B cell (primary cell): ENCODE measurements at regions not wholly inside any gene's neighbourhood (a gene's known extent, or its start where the extent isn't known, plus 50 kb on each side); places are given as distances from the start of the nearest gene placed in this dataset.
"Not testable (repeated sequence)": the region's sequence is repeated elsewhere in the genome, so short reads cannot be mapped to it uniquely, and the experiment has no call there.

ENCODE experiments used
- ATAC-seq: fragments of 200-7000 bp; cut with Tn5 transposase; one replicate; pipeline ENCODE4 v1.10.0; 2021; ENCODE audit warnings: low read depth, mild to moderate bottlenecking, moderate number of reproducible peaks, moderate library complexity
- CTCF ChIA-PET: fragments of 350-600 bp; sonication (Branson Sonifier 250); formaldehyde crosslinking; loops from one replicate; lab custom pipeline; 2021; ENCODE audit warnings: antibody characterized with exemption, inconsistent platforms; lab: Charles Lee
- POLR2A ChIA-PET: fragments of 350-600 bp; sonication (Branson Sonifier 250); formaldehyde crosslinking; loops from one replicate; lab custom pipeline; 2021; ENCODE audit warnings: antibody characterized with exemption; lab: Charles Lee
- DNase-seq: peaks from one replicate; pipeline ENCODE4 v3.0.0; 2013
- H2AFZ ChIP-seq: 2 replicates; pipeline ENCODE4 v1.6.1; 2012; ENCODE audit warnings: mild to moderate bottlenecking, low read depth, low read length; ENCODE audit not compliant: insufficient read depth, poor library complexity, severe bottlenecking
- H3K27ac ChIP-seq, 2 donors: 1 replicate in 1 of 2; 2 replicates in 1 of 2; pipeline ENCODE4 v1.5.1; 2012 to 2013; ENCODE audit warnings: low read length in 2 of 2, mild to moderate bottlenecking in 2 of 2, moderate library complexity in 1 of 2
- H3K27me3 ChIP-seq, 4 experiments: fragments of 200-600 bp in 1 of 4; sonication (generic) in 1 of 4; replicated peaks in 1 of 4; 1 replicate in 2 of 4; 2 replicates in 2 of 4; pipeline versions ENCODE4 v1.6.1 to v1.7.0; 2013 to 2016; ENCODE audit warnings: low read length in 3 of 4, mild to moderate bottlenecking in 2 of 4, mixed read lengths in 1 of 4, moderate library complexity in 1 of 4; ENCODE audit not compliant: insufficient read depth in 4 of 4, control insufficient read depth in 3 of 4; ENCODE audit errors: control extremely low read depth in 1 of 4
- H3K36me3 ChIP-seq, 2 experiments: replicated peaks in 1 of 2; 1 replicate in 1 of 2; 2 replicates in 1 of 2; pipeline versions ENCODE4 v1.6.1 to v1.7.1; 2013; ENCODE audit warnings: low read length in 1 of 2; ENCODE audit not compliant: insufficient read depth in 2 of 2, control insufficient read depth in 1 of 2; ENCODE audit errors: control extremely low read depth in 1 of 2, extremely low read depth in 1 of 2
- H3K4me1 ChIP-seq, 2 donors: fragments of 200-600 bp in 1 of 2; sonication (generic) in 1 of 2; 1 replicate in 1 of 2; 2 replicates in 1 of 2; pipeline versions ENCODE4 v1.5.1 to v1.6.1; 2013 to 2017; ENCODE audit warnings: low read length in 2 of 2; ENCODE audit not compliant: control insufficient read depth in 2 of 2, insufficient read depth in 2 of 2
- H3K4me2 ChIP-seq: replicated peaks from 2 replicates; pipeline ENCODE3; 2012; ENCODE audit warnings: mild to moderate bottlenecking, low read depth, low read length; ENCODE audit not compliant: poor library complexity, severe bottlenecking
- H3K4me3 ChIP-seq, 5 experiments: fragments of 200-600 bp in 1 of 5; sonication (generic) in 1 of 5; 1 replicate in 3 of 5; 2 replicates in 2 of 5; pipeline versions ENCODE4 v1.5.1 to v1.7.0; 2011 to 2016; ENCODE audit warnings: low read length in 4 of 5, mild to moderate bottlenecking in 4 of 5, low read depth in 2 of 5, control low read depth in 1 of 5, moderate library complexity in 1 of 5; ENCODE audit not compliant: insufficient read depth in 1 of 5; ENCODE audit errors: control extremely low read depth in 1 of 5, extremely low read depth in 1 of 5
- H3K79me2 ChIP-seq: fragments of 200-600 bp; sonication (generic); one replicate; pipeline ENCODE4 v1.6.0; 2016; ENCODE audit warnings: low read length; ENCODE audit not compliant: control insufficient read depth, insufficient read depth
- H3K9ac ChIP-seq: fragments of 200-600 bp; sonication (generic); 2 replicates; pipeline ENCODE4 v1.6.1; 2017; ENCODE audit warnings: mild to moderate bottlenecking, low read length, moderate library complexity
- H3K9me3 ChIP-seq, 3 donors: one replicate each; pipeline versions ENCODE4 v1.6.1 to v1.7.1; 2013; ENCODE audit warnings: low read length in 2 of 3; ENCODE audit not compliant: control insufficient read depth in 2 of 3, insufficient read depth in 1 of 3; ENCODE audit errors: control extremely low read depth in 1 of 3
- H4K20me1 ChIP-seq: 2 replicates; pipeline ENCODE4 v1.6.0; 2012; ENCODE audit warnings: mild to moderate bottlenecking, low read length; ENCODE audit not compliant: insufficient read depth, control insufficient read depth, poor library complexity, severe bottlenecking
- H3K27ac Mint-ChIP-seq: one replicate; pipeline ENCODE4 v1.8.0; 2021; ENCODE audit warnings: mixed read lengths
- H3K27me3 Mint-ChIP-seq: one replicate; pipeline ENCODE4 v1.8.0; 2021; ENCODE audit warnings: mixed read lengths
- H3K4me1 Mint-ChIP-seq: one replicate; pipeline ENCODE4 v1.8.0; 2021; ENCODE audit warnings: mixed read lengths
- H3K4me3 Mint-ChIP-seq: one replicate; pipeline ENCODE4 v1.8.0; 2021; ENCODE audit warnings: mixed read lengths
- H3K9me3 Mint-ChIP-seq: one replicate; pipeline ENCODE4 v1.8.0; 2022; ENCODE audit warnings: mixed read lengths; ENCODE audit not compliant: insufficient read depth
- CTCF ChIP-seq: fragments of 200-600 bp; IDR thresholded peaks from one replicate; pipeline ENCODE4 v1.8.0; 2022; ENCODE audit warnings: antibody characterized with exemption, mild to moderate bottlenecking
- EZH2 ChIP-seq: IDR thresholded peaks from 2 replicates; pipeline ENCODE4 v1.6.1; 2012; ENCODE audit warnings: borderline replicate concordance, low read depth, mild to moderate bottlenecking, moderate library complexity, low read length; ENCODE audit not compliant: insufficient read depth, poor library complexity, severe bottlenecking
- WGBS: methylation state at CpG from one replicate; pipeline ENCODE4 v1.1.5; 2013; ENCODE audit warnings: missing lambda C conversion rate; ENCODE audit not compliant: insufficient coverage; 5-methylcytosine and 5-hydroxymethylcytosine counted together
- intact Hi-C: fragments of 100-400 bp; cut with micrococcal nuclease; formaldehyde crosslinking; loops from one replicate; pipeline ENCODE4 v1.10.0; 2022

- ChIA-PET POLR2A (no interaction called here), CTCF (interaction anchor here (2.2 kb wide), 1 partner anchor 71 kb away, joined by 6 read pairs; no protein-coding TSS in a partner anchor)
- Mint-ChIP-seq H3K27ac (peak overlapping the region; percentile 46), H3K4me1 (peaks cover 39% of the 10 kb centered on the region), H3K9me3 (peaks cover 7% of the 10 kb centered on the region), H3K4me3 (no peak overlapping the region), H3K27me3 (no peaks in the 10 kb centered on the region)
- H3K27ac ChIP-seq, result no peak overlapping the region
- peaks cover 25 to 35% of the 10 kb centered on the region in 2 donors for H3K4me1 ChIP-seq
- DNase-seq (no peak), ATAC-seq (no peak)
- no peak overlapping the region for H3K9ac ChIP-seq
- TF ChIP-seq EZH2 (no peak), CTCF (no peak)
- intact Hi-C loops, result no loop called here
- no peak overlapping the region for H2AFZ ChIP-seq
- peaks cover 0 to 43% (median 19%) of the 10 kb centered on the region in 3 donors for H3K9me3 ChIP-seq
- peaks cover 0 to 6% (median 2%) of the 10 kb centered on the region in 4 experiments for H3K27me3 ChIP-seq
- H4K20me1 ChIP-seq, result no peaks in the 10 kb centered on the region
- no peak overlapping the region for H3K4me2 ChIP-seq
- no peaks in the 10 kb centered on the region for H3K36me3 ChIP-seq
- 93% methylated on average over 6 of the region's 7 CpGs for WGBS
- no peak overlapping the region for H3K4me3 ChIP-seq
- no peaks in the 10 kb centered on the region for H3K79me2 ChIP-seq
Observed at GRCh38 chr15:75114327-75114726, 87.4 kb upstream of the C15orf39 start.

GRCh38 chr15:75114796-75115195, 86.9 kb upstream of the C15orf39 start:
- peaks cover 20 to 31% of the 10 kb centered on the region in 2 donors for H3K4me1 ChIP-seq
- peaks cover 35% of the 10 kb centered on the region for H3K4me1 Mint-ChIP-seq
- POLR2A ChIA-PET, result no interaction called here
- H3K27ac ChIP-seq, result no peak overlapping the region
- peaks cover 0 to 1% (median 0%) of the 10 kb centered on the region in 4 experiments for H3K27me3 ChIP-seq
- no peaks in the 10 kb centered on the region for H3K36me3 ChIP-seq
- ATAC-seq (no peak), DNase-seq (no peak)
- intact Hi-C loops, result no loop called here
- no peak overlapping the region for H3K4me3 ChIP-seq
- H3K4me3 Mint-ChIP-seq, result no peak overlapping the region
- CTCF ChIA-PET, result interaction anchor here (0.8 to 2.2 kb wide), 2 partner anchors 56 to 71 kb away, joined by 3 to 6 read pairs; no protein-coding TSS in a partner anchor
- no peak overlapping the region for H2AFZ ChIP-seq
- no peaks in the 10 kb centered on the region for H3K79me2 ChIP-seq
- peaks cover 0 to 42% (median 19%) of the 10 kb centered on the region in 3 donors for H3K9me3 ChIP-seq
- no peaks in the 10 kb centered on the region for H3K27me3 Mint-ChIP-seq
- TF ChIP-seq EZH2 (no peak), CTCF (no peak)
- H3K4me2 ChIP-seq, result no peak overlapping the region
- no peak overlapping the region for H3K9ac ChIP-seq
- WGBS, result 100% methylated on average over 2 of the region's 3 CpGs
- H3K27ac Mint-ChIP-seq, result no peak overlapping the region
- H4K20me1 ChIP-seq, result no peaks in the 10 kb centered on the region
- H3K9me3 Mint-ChIP-seq, result peaks cover 7% of the 10 kb centered on the region

- H3K9ac ChIP-seq, H3K27ac ChIP-seq, H3K27me3 ChIP-seq, DNase-seq, H3K36me3 ChIP-seq, intact Hi-C loops, H3K4me3 ChIP-seq, H3K27me3 Mint-ChIP-seq, H3K27ac Mint-ChIP-seq, H3K79me2 ChIP-seq, ATAC-seq, H2AFZ ChIP-seq, POLR2A ChIA-PET, H3K4me3 Mint-ChIP-seq, H3K9me3 Mint-ChIP-seq, H4K20me1 ChIP-seq, H3K4me2 ChIP-seq: not testable (repeated sequence)
- peaks cover 32% of the 10 kb centered on the region for H3K4me1 Mint-ChIP-seq
- CTCF ChIA-PET, result interaction anchor here (0.8 to 2.2 kb wide), 2 partner anchors 55 to 72 kb away, joined by 3 to 6 read pairs; no protein-coding TSS in a partner anchor
- WGBS, result 76% methylated on average over 8 of the region's 8 CpGs
- peaks cover 17 to 24% of the 10 kb centered on the region in 2 donors for H3K4me1 ChIP-seq
- H3K9me3 ChIP-seq, result peaks cover 0 to 35% (median 19%) of the 10 kb centered on the region in 3 donors
Observed at GRCh38 chr15:75115411-75115913, 86.2 kb upstream of the C15orf39 start.
